HTR-8/SVneo (cell line): ENCODE measurements at regions not wholly inside any gene's neighbourhood (a gene's known extent, or its start where the extent isn't known, plus 50 kb on each side); places are given as distances from the start of the nearest gene placed in this dataset.
A peak's percentile ranks its signal among the peaks of the same experiment; 100 is the strongest.
"Not testable (repeated sequence)": the region's sequence is repeated elsewhere in the genome, so short reads cannot be mapped to it uniquely, and the experiment has no call there.

Experiments used
- DNase-seq: peaks from one replicate; pipeline ENCODE4 v3.0.0; 2011; ENCODE audit warnings: low spot score, mixed read lengths; ENCODE audit not compliant: insufficient read length
- FAIRE-seq: peaks from 2 replicates; lab custom pipeline; 2011; peaks lifted over from hg19 to GRCh38; lab: Jason Lieb, UNC

DNA sequence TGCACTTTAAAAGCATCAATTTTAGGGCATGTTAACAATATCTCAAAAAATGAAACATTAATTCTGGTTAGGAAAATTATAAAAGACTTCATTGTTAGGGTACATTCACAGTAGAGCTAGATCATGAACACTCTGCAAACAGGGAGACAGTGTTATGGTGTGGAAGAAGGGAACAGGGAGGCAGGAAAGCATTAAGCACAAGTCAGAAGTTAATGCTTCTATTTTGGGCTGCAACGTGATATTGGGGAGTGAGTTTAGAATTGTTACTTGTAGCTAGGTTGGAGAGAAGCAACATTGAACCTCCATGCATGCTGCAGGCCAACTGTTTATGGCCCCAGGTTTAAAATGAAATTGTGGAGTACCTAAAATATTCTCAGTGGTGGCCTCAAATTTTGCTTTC is 278.1 kb upstream of the NMUR2 start:
- no peak for FAIRE-seq

GRCh38 chr5:152686931-152687330 is 281.9 kb upstream of the NMUR2 start:
- DNase-seq (no peak), FAIRE-seq (no peak)

More for the DNA sequence above, 278.1 kb upstream of the NMUR2 start:
- DNase-seq, result no peak

- DNase-seq (peak; percentile 12), FAIRE-seq (peak; percentile 42)
These were observed 283.6 kb upstream of the NMUR2 start for GRCh38 chr5:152688561-152689249.

- no peak for FAIRE-seq
These were observed 284.2 kb upstream of the NMUR2 start for GRCh38 chr5:152689250-152689711.

DNA sequence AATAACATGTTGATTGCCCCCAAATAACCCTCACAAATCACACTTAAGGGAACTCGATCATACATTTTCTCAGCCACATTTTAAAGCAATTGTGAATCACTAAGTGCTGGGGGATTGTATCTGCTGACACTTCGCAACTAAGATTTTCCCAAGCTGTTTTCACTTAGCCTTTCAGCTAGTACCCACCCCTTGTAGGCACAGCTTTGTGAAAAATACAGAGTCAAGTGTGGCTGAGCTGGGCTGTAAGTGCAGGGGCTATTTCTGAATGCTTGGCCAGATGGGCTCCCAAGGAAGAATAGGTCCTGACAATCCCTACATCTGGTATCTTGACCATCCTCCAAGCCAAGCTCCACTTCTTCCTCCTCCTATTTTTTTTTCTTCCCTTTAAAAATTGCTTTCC is 289.2 kb upstream of the NMUR2 start:
- DNase-seq, result no peak
- no peak for FAIRE-seq

More at GRCh38 chr5:152689250-152689711, 284.2 kb upstream of the NMUR2 start:
- no peak for DNase-seq

- no peak for DNase-seq
- FAIRE-seq, result no peak
These were observed 296.3 kb upstream of the NMUR2 start for GRCh38 chr5:152701305-152701949.

- FAIRE-seq (no peak), DNase-seq (no peak)
These were observed 299.2 kb upstream of the NMUR2 start for GRCh38 chr5:152704286-152704685.

- FAIRE-seq, result no peak
- no peak for DNase-seq
These were observed 306.8 kb upstream of the NMUR2 start for GRCh38 chr5:152711801-152712388.

DNA sequence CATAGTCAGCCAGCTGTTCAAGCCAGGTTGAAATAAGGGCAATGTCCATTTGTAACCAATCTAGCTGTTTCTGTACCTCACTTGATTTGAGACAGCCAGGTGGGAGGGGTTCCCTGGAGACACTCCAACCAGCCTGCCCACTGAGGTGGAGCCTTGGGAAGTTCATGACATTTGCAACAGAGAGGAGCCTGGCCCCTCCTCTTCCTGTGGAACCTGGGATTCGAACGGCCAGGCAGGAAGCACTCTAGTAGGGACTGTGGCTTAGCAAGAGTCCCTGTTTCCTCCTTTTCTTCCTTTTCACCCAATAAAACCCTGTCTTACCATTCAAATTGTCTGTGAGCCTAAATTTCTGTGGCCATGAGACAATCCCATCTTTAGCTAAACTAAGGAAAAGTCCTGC is 312.3 kb upstream of the NMUR2 start:
- FAIRE-seq, result no peak
- DNase-seq, result no peak

DNA sequence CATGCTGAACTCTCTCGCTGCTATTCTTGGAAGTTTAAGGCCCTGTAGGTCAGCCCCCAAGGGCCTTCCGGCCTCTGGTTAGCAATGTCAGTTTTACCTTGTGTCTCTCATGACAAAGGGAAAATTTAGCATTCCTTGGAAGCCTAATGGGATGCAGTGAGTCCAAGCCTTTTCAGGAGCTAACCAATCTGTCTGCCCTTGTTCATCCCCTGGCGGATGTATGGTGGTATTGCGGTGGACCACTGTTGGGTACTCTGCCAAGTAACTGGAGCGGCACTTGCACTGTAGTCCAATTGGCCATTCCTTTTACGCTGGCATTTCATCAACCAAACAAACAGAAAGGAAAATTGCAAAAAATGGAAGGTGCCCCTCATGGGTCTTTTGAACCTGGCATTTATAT is 318.4 kb upstream of the NMUR2 start:
- DNase-seq (no peak), FAIRE-seq (no peak)

DNA sequence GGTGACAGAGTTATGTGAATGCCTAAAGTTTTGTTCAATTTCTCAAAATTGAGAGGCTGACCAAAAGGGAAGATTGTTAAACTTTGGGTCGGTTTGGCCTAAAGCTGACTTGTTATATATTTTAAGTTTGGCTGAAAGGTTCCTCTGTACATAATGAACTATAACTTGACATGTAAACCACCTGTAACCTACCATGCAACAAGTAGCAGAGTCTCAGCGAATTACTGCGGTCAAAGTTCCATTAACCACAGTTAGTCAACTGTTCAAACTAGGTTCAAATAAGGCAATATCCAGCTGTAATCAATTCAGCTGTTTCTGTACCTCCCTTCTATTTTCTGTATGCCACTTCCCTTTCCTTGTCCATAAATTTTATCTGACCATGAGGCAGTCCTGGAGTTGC is 325.1 kb upstream of the NMUR2 start:
- DNase-seq (no peak), FAIRE-seq (no peak)

GRCh38 chr5:152736906-152737305 is 331.8 kb upstream of the NMUR2 start:
- no peak for DNase-seq
- no peak for FAIRE-seq

- no peak for FAIRE-seq
- DNase-seq, result no peak
These were observed 334.8 kb upstream of the NMUR2 start for GRCh38 chr5:152739916-152740315.

DNA sequence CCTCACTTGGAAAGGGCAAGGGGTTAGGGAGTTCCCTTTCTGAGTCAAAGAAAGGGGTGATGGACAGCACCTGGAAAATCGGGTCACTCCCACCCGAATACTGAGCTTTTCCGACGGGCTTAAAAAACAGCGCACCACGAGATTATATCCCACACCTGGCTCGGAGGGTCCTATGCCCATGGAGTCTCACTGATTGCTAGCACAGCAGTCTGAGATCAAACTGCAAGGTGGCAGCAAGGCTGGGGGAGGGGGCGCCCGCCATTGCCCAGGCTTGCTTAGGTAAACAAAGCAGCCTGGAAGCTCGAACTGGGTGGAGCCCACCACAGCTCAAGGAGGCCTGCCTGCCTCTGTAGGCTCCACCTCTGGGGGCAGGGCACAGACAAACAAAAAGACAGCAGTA is 336.0 kb upstream of the NMUR2 start:
- not testable (repeated sequence) for FAIRE-seq, DNase-seq

DNA sequence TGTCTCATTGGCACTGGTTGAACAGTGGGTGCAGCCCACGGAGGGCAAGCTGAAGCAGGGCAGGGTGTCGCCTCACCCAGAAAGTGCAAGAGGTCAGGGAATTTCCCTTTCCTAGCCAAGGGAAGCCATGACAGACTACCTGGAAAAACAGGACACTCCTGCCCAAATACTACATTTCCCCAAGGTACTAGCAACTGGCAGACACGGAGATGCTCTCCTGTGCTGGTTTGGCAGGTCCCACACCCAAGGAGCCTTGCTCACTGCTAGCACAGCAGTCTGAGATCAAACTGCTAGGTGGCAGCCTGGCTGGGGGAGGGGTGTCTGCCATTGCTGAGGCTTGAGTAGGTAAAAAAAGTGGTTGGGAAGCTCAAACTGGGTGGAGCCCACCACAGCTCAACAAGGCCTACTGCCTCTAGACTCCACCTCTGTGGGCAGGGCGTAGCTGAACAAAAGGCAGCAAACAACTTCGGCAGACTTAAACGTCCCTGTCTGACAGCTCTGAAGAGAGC is 382.7 kb upstream of the NMUR2 start:
- not testable (repeated sequence) for FAIRE-seq, DNase-seq

DNA sequence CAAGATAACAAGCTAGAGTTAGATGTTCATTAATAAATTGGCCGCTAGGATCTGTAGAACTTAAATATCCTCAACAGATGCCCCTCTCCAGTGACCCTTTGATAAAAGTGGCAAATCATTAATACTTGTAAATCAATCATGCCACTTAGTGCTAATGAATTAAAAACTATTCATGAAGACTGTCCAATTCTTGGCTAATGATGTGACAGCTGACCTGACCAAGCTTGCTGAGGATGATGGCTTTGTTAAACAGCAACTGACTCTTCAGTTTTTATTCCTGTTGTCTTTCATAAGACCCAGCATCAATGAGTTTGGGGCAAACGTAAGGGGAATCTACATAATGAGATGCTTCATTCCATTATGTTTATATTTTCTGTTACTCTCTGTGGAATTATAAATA is 396.8 kb upstream of the NMUR2 start:
- FAIRE-seq (no peak), DNase-seq (no peak)

GRCh38 chr5:152804179-152804578 is 399.1 kb upstream of the NMUR2 start:
- no peak for DNase-seq
- FAIRE-seq, result no peak

- no peak for DNase-seq
- no peak for FAIRE-seq
These were observed 406.9 kb upstream of the NMUR2 start for GRCh38 chr5:152811988-152812387.

DNA sequence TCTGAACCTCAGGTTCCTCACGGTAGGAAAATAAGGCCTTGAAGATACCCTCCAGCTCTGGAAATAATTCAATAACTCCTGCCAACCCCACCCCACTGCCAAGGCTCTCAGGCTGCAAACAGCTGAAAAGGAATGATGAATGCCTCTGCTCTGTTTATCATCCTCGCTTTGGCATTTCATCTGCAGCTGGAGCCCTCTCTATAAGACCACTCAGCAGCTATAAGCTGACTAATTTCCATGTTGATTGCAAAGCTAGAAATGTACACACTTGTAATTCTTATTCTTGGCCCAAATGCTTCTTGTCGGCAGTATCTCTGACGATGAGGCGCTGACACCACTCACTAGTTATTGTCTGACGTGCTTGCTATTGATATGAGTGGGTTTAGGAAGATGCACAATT is 408.4 kb upstream of the NMUR2 start:
- DNase-seq (no peak), FAIRE-seq (no peak)

DNA sequence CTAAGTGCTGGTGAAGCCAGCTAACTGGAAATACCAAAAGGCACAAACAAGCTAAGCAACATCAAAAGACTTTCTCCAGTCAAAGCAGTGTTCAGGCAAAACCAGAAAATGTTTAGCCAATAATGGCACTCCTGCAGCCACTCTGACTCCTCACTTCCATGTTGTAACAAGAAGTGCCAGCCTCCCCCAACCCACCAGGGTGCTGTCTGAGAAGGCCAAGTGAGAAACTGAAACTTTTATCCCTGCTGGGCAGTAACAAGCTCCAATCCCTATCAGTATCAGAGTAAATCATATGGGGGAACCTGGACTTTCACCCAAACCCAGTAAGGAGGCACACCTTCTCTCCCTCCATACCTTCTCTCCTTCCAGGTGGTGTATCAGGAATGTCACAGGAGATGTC is 414.8 kb upstream of the NMUR2 start:
- FAIRE-seq, result no peak
- no peak for DNase-seq

GRCh38 chr5:152824316-152824715 is 419.2 kb upstream of the NMUR2 start:
- DNase-seq (no peak), FAIRE-seq (no peak)
